Mesenchymal stem cell (in vitro differentiated cells and primary cell): ENCODE measurements at regions not wholly inside any gene's neighbourhood (a gene's known extent, or its start where the extent isn't known, plus 50 kb on each side); places are given as distances from the start of the nearest gene placed in this dataset.

Experiments
- DNase-seq: peaks from one replicate; pipeline ENCODE4 v3.0.0-alpha.2; 2013
- H2AFZ ChIP-seq: one replicate; pipeline ENCODE4 v1.6.1; 2013; ENCODE audit warnings: low read depth, mild to moderate bottlenecking, control low read depth, inconsistent platforms, low read length, moderate library complexity
- H2AK5ac ChIP-seq: 2 replicates; pipeline ENCODE4 v1.6.1; 2013; ENCODE audit warnings: low read length, moderate library complexity, mild to moderate bottlenecking, inconsistent platforms; ENCODE audit not compliant: severe bottlenecking
- H2BK120ac ChIP-seq: one replicate; pipeline ENCODE4 v1.6.1; 2013; ENCODE audit warnings: low read depth, mild to moderate bottlenecking, inconsistent platforms, low read length, moderate library complexity
- H2BK12ac ChIP-seq, 2 experiments: one replicate each; pipeline ENCODE4 v1.6.1; 2013; ENCODE audit warnings: inconsistent platforms in 2 of 2, low read length in 2 of 2, mild to moderate bottlenecking in 2 of 2, moderate library complexity in 2 of 2, control low read depth in 1 of 2
- H2BK15ac ChIP-seq: one replicate; pipeline ENCODE4 v1.6.1; 2013; ENCODE audit warnings: mild to moderate bottlenecking, low read depth, inconsistent platforms; ENCODE audit not compliant: poor library complexity, severe bottlenecking
- H2BK5ac ChIP-seq: 2 replicates; pipeline ENCODE4 v1.6.1; 2013; ENCODE audit warnings: low read depth, mild to moderate bottlenecking, low read length, control low read depth, inconsistent platforms; ENCODE audit not compliant: poor library complexity, severe bottlenecking
- H3K14ac ChIP-seq, 2 experiments: one replicate each; pipeline ENCODE4 v1.6.1; 2013; ENCODE audit warnings: inconsistent platforms in 2 of 2, low read length in 2 of 2, control low read depth in 1 of 2, mild to moderate bottlenecking in 1 of 2, moderate library complexity in 1 of 2
- H3K18ac ChIP-seq, 2 experiments: one replicate each; pipeline ENCODE4 v1.6.1; 2013; ENCODE audit warnings: inconsistent platforms in 2 of 2, low read length in 2 of 2, control low read depth in 1 of 2, low read depth in 1 of 2, mild to moderate bottlenecking in 1 of 2
- H3K23ac ChIP-seq, 2 experiments: one replicate each; pipeline ENCODE4 v1.6.1; 2013; ENCODE audit warnings: inconsistent platforms in 2 of 2, low read length in 2 of 2, mild to moderate bottlenecking in 2 of 2, moderate library complexity in 2 of 2, control low read depth in 1 of 2
- H3K27ac ChIP-seq: 2 replicates; pipeline ENCODE4 v1.5.1; 2013; ENCODE audit warnings: mild to moderate bottlenecking, moderate library complexity, low read length, control low read depth, inconsistent platforms; ENCODE audit not compliant: poor library complexity, severe bottlenecking
- H3K27me3 ChIP-seq, 2 experiments: 2 replicates each; pipeline versions ENCODE4 v1.6.1 to v1.7.0; 2013; ENCODE audit warnings: low read length in 2 of 2, mild to moderate bottlenecking in 2 of 2, moderate library complexity in 2 of 2, control low read depth in 1 of 2, inconsistent platforms in 1 of 2; ENCODE audit not compliant: control insufficient read depth in 1 of 2, insufficient read depth in 1 of 2
- H3K36me3 ChIP-seq, 2 experiments: 2 replicates each; pipeline versions ENCODE4 v1.6.1 to v1.7.0; 2013; ENCODE audit warnings: low read length in 2 of 2, control low read depth in 1 of 2, inconsistent platforms in 1 of 2, low read depth in 1 of 2, mild to moderate bottlenecking in 1 of 2; ENCODE audit not compliant: insufficient read depth in 2 of 2, control insufficient read depth in 1 of 2
- H3K4ac ChIP-seq, 2 experiments: one replicate each; pipeline ENCODE4 v1.6.1; 2013; ENCODE audit warnings: inconsistent platforms in 2 of 2, low read length in 2 of 2, mild to moderate bottlenecking in 2 of 2, moderate library complexity in 2 of 2, control low read depth in 1 of 2, low read depth in 1 of 2
- H3K4me1 ChIP-seq: 2 replicates; pipeline ENCODE4 v1.6.1; 2013; ENCODE audit warnings: low read depth, low read length, control low read depth; ENCODE audit not compliant: control insufficient read depth, insufficient read depth
- H3K4me2 ChIP-seq: 2 replicates; pipeline ENCODE4 v1.6.1; 2013; ENCODE audit warnings: low read length, mild to moderate bottlenecking, inconsistent platforms; ENCODE audit not compliant: poor library complexity, severe bottlenecking
- H3K4me3 ChIP-seq, 2 experiments: 2 replicates each; pipeline versions ENCODE4 v1.5.1 to v1.7.0; 2013; ENCODE audit warnings: low read length in 2 of 2, mild to moderate bottlenecking in 2 of 2, control low read depth in 1 of 2, low read depth in 1 of 2; ENCODE audit not compliant: insufficient read depth in 1 of 2
- H3K79me1 ChIP-seq: replicated peaks from 2 replicates; pipeline ENCODE4 v1.6.1; 2013; ENCODE audit warnings: mild to moderate bottlenecking, control low read depth, low read length, inconsistent platforms; ENCODE audit not compliant: poor library complexity, severe bottlenecking
- H3K9ac ChIP-seq: 2 replicates; pipeline ENCODE4 v1.7.0; 2013; ENCODE audit warnings: mild to moderate bottlenecking, low read length, moderate library complexity
- H3K9me3 ChIP-seq: 2 replicates; pipeline ENCODE4 v1.7.0; 2013; ENCODE audit warnings: mild to moderate bottlenecking, low read length; ENCODE audit not compliant: control insufficient read depth
- H4K8ac ChIP-seq: one replicate; pipeline ENCODE4 v1.6.1; 2013; ENCODE audit warnings: inconsistent platforms, mild to moderate bottlenecking, low read length, moderate library complexity
- H4K91ac ChIP-seq: one replicate; pipeline ENCODE4 v1.6.1; 2013; ENCODE audit warnings: mild to moderate bottlenecking, low read length, inconsistent platforms
- WGBS: methylation state at CpG from one replicate; pipeline ENCODE4 v1.1.7; 2013; ENCODE audit warnings: mixed read lengths; 5-methylcytosine and 5-hydroxymethylcytosine counted together

DNA sequence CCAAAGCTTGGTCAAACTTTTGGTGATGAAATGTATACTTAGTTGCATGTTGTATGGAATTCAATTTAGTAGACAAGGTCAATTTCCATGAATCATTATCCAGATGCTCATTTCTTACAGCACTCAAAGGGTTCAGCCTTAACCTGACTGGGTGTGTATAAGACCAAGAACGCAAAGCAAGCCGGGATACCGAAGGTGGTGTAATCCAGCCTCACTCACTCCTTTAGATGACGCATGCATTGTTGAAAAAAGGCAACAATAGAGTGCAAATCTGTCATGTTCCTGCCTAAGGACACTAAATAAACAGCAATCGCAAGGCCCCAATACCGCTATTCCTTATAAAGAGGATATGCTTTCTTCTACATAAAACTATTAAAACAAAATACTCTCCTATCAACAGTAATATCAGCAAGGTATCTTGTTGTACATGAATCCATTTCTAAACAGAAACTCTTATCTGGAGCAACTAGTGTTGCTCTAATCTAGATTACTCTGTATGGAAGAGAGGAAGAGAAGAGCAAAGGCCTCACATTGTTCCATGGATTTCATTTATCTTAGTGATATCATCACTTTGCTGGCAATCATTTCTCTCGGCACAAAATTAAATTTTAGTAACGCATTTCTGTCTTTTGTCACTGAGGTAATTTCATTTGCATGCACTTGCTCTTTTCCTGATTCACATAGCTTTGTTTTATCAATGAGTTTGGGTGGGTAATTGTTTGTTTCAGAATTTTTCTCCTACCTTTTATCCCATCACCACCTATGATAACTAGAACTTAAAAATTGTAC is 96.2 kb downstream of the PLK2 start:
- H3K4me2 ChIP-seq: no peak overlapping the region
- H2BK120ac ChIP-seq: no peak overlapping the region
- no peak overlapping the region for H4K8ac ChIP-seq
- no peak overlapping the region for H3K23ac ChIP-seq
- no peak overlapping the region for H3K4me3 ChIP-seq
- no peak overlapping the region for H2AFZ ChIP-seq
- no peaks in the 10 kb centered on the region for H3K79me1 ChIP-seq
- H3K27me3 ChIP-seq: no peaks in the 10 kb centered on the region
- H2AK5ac ChIP-seq: no peak overlapping the region
- DNase-seq: no peak
- no peak overlapping the region for H3K14ac ChIP-seq
- H3K4ac ChIP-seq: no peak overlapping the region
- no peak overlapping the region for H2BK12ac ChIP-seq
- H3K18ac ChIP-seq: no peak overlapping the region
- no peak overlapping the region for H3K27ac ChIP-seq
- WGBS: 97% methylated on average over 6 of the region's 8 CpGs
- no peak overlapping the region for H4K91ac ChIP-seq
- no peak overlapping the region for H2BK15ac ChIP-seq
- H3K4me1 ChIP-seq: no peaks in the 10 kb centered on the region
- no peaks in the 10 kb centered on the region for H3K36me3 ChIP-seq
- H3K9me3 ChIP-seq: no peaks in the 10 kb centered on the region
- H3K9ac ChIP-seq: no peak overlapping the region
- no peak overlapping the region for H2BK5ac ChIP-seq

DNA sequence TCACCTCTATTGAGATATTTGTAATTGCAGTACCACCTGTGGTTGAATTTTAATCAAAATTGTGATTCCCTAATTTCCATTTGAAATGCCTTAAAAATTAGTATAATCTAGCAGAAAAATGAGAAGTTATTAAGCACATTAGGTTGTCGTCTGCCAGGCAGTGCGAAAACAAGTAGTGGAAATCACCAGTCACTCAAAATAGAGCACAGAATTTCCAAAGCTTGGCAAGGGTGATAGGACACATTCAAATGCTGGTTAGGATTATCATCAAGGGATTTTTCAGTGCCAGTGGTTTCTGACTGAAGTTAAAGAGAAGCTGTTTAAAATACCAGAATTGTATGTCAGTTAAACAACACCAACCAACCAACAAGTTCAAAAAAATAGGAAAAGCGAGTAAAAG is 97.8 kb downstream of the PLK2 start:
- no peaks in the 10 kb centered on the region for H3K27me3 ChIP-seq
- H3K18ac ChIP-seq: no peak overlapping the region
- WGBS: 100% methylated on average over 2 of the region's 3 CpGs

DNA sequence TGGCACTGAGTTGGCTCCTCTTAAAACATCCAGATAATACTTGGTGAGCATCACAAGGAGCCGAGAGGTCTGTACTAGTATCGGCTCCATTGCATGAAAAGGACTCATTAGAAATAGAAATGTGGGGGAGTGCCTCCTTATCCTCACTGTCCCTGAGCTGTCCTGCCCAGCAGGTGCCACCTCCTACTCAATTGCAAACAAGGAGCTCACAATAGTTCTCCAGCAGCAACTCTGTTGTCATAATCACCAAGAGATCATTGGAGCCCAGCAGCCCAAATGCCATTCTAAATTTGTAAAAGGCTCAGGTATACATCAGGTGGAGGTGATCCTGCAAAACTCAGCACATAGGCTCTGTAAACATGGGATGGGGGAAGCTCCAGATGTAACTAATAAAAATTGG is 99.1 kb downstream of the PLK2 start:
- no peaks in the 10 kb centered on the region for H3K4me1 ChIP-seq
- H3K27me3 ChIP-seq: no peaks in the 10 kb centered on the region
- H2BK120ac ChIP-seq: no peak overlapping the region
- no peak overlapping the region for H2BK15ac ChIP-seq
- H3K18ac ChIP-seq: no peak overlapping the region
- no peak overlapping the region for H2BK12ac ChIP-seq
- no peaks in the 10 kb centered on the region for H3K9me3 ChIP-seq
- no peak overlapping the region for H4K91ac ChIP-seq
- 100% methylated on average over 2 of the region's 2 CpGs for WGBS
- H4K8ac ChIP-seq: no peak overlapping the region
- no peaks in the 10 kb centered on the region for H3K36me3 ChIP-seq
- no peak overlapping the region for H2BK5ac ChIP-seq
- no peaks in the 10 kb centered on the region for H3K79me1 ChIP-seq
- no peak overlapping the region for H3K14ac ChIP-seq
- no peak overlapping the region for H3K4me2 ChIP-seq
- H3K27ac ChIP-seq: no peak overlapping the region
- no peak overlapping the region for H2AK5ac ChIP-seq
- no peak for DNase-seq
- H3K4ac ChIP-seq: no peak overlapping the region
- H3K4me3 ChIP-seq: no peak overlapping the region
- H2AFZ ChIP-seq: no peak overlapping the region
- no peak overlapping the region for H3K9ac ChIP-seq
- H3K23ac ChIP-seq: no peak overlapping the region

More for the DNA sequence above, 97.8 kb downstream of the PLK2 start:
- Histone ChIP-seq H2BK12ac (no peak overlapping the region), H4K8ac (no peak overlapping the region), H3K23ac (no peak overlapping the region), H3K4me3 (no peak overlapping the region), H2BK15ac (no peak overlapping the region), H3K79me1 (no peaks in the 10 kb centered on the region), H3K9me3 (no peaks in the 10 kb centered on the region), H3K4me2 (no peak overlapping the region), H4K91ac (no peak overlapping the region), H3K36me3 (no peaks in the 10 kb centered on the region), H3K4me1 (no peaks in the 10 kb centered on the region), H3K27ac (no peak overlapping the region), H2BK120ac (no peak overlapping the region), H2AK5ac (no peak overlapping the region), H2BK5ac (no peak overlapping the region), H2AFZ (no peak overlapping the region), H3K14ac (no peak overlapping the region), H3K4ac (no peak overlapping the region), H3K9ac (no peak overlapping the region)
- no peak for DNase-seq

DNA sequence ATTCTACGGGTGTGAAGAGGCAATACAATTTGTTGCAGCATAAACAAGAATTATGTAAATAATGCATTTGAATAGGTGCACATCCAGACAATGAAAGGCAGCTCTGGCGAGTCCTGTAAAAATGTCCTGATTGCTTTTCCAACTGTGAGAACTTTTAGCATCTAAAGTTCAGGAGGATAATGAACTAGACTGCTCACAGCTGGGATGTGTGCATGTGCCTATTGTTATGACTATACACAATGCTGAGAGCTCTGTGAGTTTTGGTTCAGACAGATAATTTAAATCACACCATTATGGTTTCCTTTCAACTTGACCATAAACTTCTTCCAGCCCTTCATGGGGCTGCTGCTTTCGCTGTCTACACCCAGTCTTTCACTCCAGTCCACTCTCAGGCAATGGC is 99.9 kb downstream of the PLK2 start:
- Histone ChIP-seq H4K8ac (no peak overlapping the region), H3K27ac (no peak overlapping the region), H3K79me1 (no peaks in the 10 kb centered on the region), H3K9me3 (no peaks in the 10 kb centered on the region), H2AK5ac (no peak overlapping the region), H3K14ac (no peak overlapping the region), H2AFZ (no peak overlapping the region), H3K4me1 (no peaks in the 10 kb centered on the region), H2BK15ac (no peak overlapping the region), H3K9ac (no peak overlapping the region), H2BK12ac (no peak overlapping the region), H3K4ac (no peak overlapping the region), H2BK5ac (no peak overlapping the region), H3K36me3 (no peaks in the 10 kb centered on the region), H3K18ac (no peak overlapping the region), H2BK120ac (no peak overlapping the region), H3K23ac (no peak overlapping the region), H3K4me3 (no peak overlapping the region), H3K4me2 (no peak overlapping the region), H4K91ac (no peak overlapping the region), H3K27me3 (no peaks in the 10 kb centered on the region)
- no peak for DNase-seq
- 61% methylated on average over 3 of the region's 3 CpGs for WGBS
